NB4 (cell line): ENCODE measurements at regions not wholly inside any gene's neighbourhood (a gene's known extent, or its start where the extent isn't known, plus 50 kb on each side); places are given as distances from the start of the nearest gene placed in this dataset.

Source experiments
- MYC ChIP-seq: IDR thresholded peaks from 2 replicates; pipeline ENCODE4 v1.6.1; 2011; ENCODE audit warnings: low read depth, low read length
- POLR2A ChIP-seq: IDR thresholded peaks from 2 replicates; pipeline ENCODE4 v1.6.1; 2011; ENCODE audit warnings: mild to moderate bottlenecking; ENCODE audit not compliant: insufficient read length; ENCODE audit errors: extremely low read depth
- TF ChIP-seq, protein P1 (sequence below): IDR thresholded peaks from one replicate; pipeline ENCODE4 v1.5.1; 2012; ENCODE audit warnings: low read depth, low read length
- TF ChIP-seq, protein P2 (sequence below): IDR thresholded peaks from 2 replicates; pipeline ENCODE4 v1.6.1; 2011; ENCODE audit warnings: low read depth, low read length

DNA sequence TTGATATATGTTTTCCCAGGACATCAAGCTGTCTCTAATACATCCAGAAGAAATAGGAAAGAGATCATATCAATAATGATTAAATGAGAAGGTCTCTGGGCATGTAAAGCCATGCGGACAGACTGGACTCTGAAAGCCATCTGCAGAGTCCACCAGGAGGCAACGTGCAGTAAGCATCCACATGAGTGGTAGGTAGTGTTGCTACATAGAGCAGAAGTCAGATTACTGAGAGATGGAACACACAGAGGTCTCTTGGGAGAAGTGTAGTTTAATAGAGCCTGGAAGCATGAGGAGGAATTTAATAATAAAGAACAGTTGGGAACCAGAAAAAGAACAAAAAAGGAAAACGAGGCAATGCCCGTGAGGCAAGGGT is 758.1 kb upstream of the DDX18 start:
- no peak for TF ChIP-seq POLR2A
- TF ChIP-seq, protein P1, sequence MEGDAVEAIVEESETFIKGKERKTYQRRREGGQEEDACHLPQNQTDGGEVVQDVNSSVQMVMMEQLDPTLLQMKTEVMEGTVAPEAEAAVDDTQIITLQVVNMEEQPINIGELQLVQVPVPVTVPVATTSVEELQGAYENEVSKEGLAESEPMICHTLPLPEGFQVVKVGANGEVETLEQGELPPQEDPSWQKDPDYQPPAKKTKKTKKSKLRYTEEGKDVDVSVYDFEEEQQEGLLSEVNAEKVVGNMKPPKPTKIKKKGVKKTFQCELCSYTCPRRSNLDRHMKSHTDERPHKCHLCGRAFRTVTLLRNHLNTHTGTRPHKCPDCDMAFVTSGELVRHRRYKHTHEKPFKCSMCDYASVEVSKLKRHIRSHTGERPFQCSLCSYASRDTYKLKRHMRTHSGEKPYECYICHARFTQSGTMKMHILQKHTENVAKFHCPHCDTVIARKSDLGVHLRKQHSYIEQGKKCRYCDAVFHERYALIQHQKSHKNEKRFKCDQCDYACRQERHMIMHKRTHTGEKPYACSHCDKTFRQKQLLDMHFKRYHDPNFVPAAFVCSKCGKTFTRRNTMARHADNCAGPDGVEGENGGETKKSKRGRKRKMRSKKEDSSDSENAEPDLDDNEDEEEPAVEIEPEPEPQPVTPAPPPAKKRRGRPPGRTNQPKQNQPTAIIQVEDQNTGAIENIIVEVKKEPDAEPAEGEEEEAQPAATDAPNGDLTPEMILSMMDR: no peak
- TF ChIP-seq, protein P2, sequence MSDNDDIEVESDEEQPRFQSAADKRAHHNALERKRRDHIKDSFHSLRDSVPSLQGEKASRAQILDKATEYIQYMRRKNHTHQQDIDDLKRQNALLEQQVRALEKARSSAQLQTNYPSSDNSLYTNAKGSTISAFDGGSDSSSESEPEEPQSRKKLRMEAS: no peak
- TF ChIP-seq MYC: no peak
